NCI-H2227 treated with DMSO at 0.1 percent for 48 hours (cell line): ENCODE measurements at regions not wholly inside any gene's neighbourhood (a gene's known extent, or its start where the extent isn't known, plus 50 kb on each side); places are given as distances from the start of the nearest gene placed in this dataset.

Experiments used
- DNase-seq: peaks from one replicate; lab custom pipeline; 2025; lab: John Stamatoyannopoulos, UW

GRCh38 chr18:67742954-67743353, 226.4 kb upstream of the DSEL start:
- no peak for DNase-seq

- no peak for DNase-seq
Measured at GRCh38 chr18:67742525-67742924, 226.0 kb upstream of the DSEL start.

- DNase-seq: no peak
Measured at GRCh38 chr18:67735506-67735905, 219.0 kb upstream of the DSEL start.

- no peak for DNase-seq
Measured at GRCh38 chr18:67733088-67733487, 216.6 kb upstream of the DSEL start.

GRCh38 chr18:67731851-67732250, 215.3 kb upstream of the DSEL start:
- no peak for DNase-seq

GRCh38 chr18:67730886-67731285, 214.4 kb upstream of the DSEL start:
- no peak for DNase-seq

GRCh38 chr18:67728364-67728763, 211.8 kb upstream of the DSEL start:
- no peak for DNase-seq

GRCh38 chr18:67726882-67727281, 210.4 kb upstream of the DSEL start:
- DNase-seq: no peak

GRCh38 chr18:67717800-67718199, 201.3 kb upstream of the DSEL start:
- no peak for DNase-seq

GRCh38 chr18:67715567-67715966, 199.0 kb upstream of the DSEL start:
- DNase-seq: no peak

- no peak for DNase-seq
Measured at GRCh38 chr18:67710639-67711038, 194.1 kb upstream of the DSEL start.

GRCh38 chr18:67705748-67706147, 189.2 kb upstream of the DSEL start:
- DNase-seq: no peak

- no peak for DNase-seq
Measured at GRCh38 chr18:67695684-67696083, 179.2 kb upstream of the DSEL start.

- no peak for DNase-seq
Measured at GRCh38 chr18:67694787-67695186, 178.3 kb upstream of the DSEL start.

- DNase-seq: no peak
Measured at GRCh38 chr18:67692811-67693210, 176.3 kb upstream of the DSEL start.

GRCh38 chr18:67682516-67682915, 166.0 kb upstream of the DSEL start:
- DNase-seq: no peak

- no peak for DNase-seq
Measured at GRCh38 chr18:67677489-67677888, 161.0 kb upstream of the DSEL start.

GRCh38 chr18:67672716-67673115, 156.2 kb upstream of the DSEL start:
- no peak for DNase-seq

GRCh38 chr18:67672155-67672554, 155.6 kb upstream of the DSEL start:
- DNase-seq: no peak

- no peak for DNase-seq
Measured at GRCh38 chr18:67670024-67670543, 153.6 kb upstream of the DSEL start.

- DNase-seq: no peak
Measured at GRCh38 chr18:67665266-67665665, 148.7 kb upstream of the DSEL start.

GRCh38 chr18:67662996-67663395, 146.5 kb upstream of the DSEL start:
- DNase-seq: no peak

GRCh38 chr18:67661555-67661954, 145.0 kb upstream of the DSEL start:
- no peak for DNase-seq

GRCh38 chr18:67654101-67654500, 137.6 kb upstream of the DSEL start:
- DNase-seq: no peak

GRCh38 chr18:67652288-67652687, 135.8 kb upstream of the DSEL start:
- DNase-seq: peak; percentile 53
